GM12865 (cell line): ENCODE measurements at regions not wholly inside any gene's neighbourhood (a gene's known extent, or its start where the extent isn't known, plus 50 kb on each side); places are given as distances from the start of the nearest gene placed in this dataset.

Source experiments
- DNase-seq: peaks from one replicate; pipeline ENCODE4 v3.0.0; 2010; ENCODE audit warnings: low read depth
- H3K4me3 ChIP-seq: 2 replicates; pipeline ENCODE4 v1.5.1; 2011; ENCODE audit warnings: mild to moderate bottlenecking, low read depth, low read length, control low read depth
- CTCF ChIP-seq: IDR thresholded peaks from 2 replicates; pipeline ENCODE4 v1.5.1; 2011; ENCODE audit warnings: low read length, control low read depth, low read depth, inconsistent platforms; ENCODE audit not compliant: insufficient read depth; ENCODE audit errors: missing control alignments

- no peak for TF ChIP-seq CTCF
- H3K4me3 ChIP-seq: no peak overlapping the region
- DNase-seq: no peak
Measured at GRCh38 chr6:40082278-40083043, 148.2 kb upstream of the MOCS1 start.

- H3K4me3 ChIP-seq: no peak overlapping the region
- DNase-seq: no peak
- no peak for TF ChIP-seq CTCF
Measured at GRCh38 chr6:40077736-40078135, 143.5 kb upstream of the MOCS1 start.

GRCh38 chr6:40077315-40077714 lies 143.1 kb upstream of the MOCS1 start:
- DNase-seq: no peak
- H3K4me3 ChIP-seq: no peak overlapping the region
- TF ChIP-seq CTCF: no peak

DNA sequence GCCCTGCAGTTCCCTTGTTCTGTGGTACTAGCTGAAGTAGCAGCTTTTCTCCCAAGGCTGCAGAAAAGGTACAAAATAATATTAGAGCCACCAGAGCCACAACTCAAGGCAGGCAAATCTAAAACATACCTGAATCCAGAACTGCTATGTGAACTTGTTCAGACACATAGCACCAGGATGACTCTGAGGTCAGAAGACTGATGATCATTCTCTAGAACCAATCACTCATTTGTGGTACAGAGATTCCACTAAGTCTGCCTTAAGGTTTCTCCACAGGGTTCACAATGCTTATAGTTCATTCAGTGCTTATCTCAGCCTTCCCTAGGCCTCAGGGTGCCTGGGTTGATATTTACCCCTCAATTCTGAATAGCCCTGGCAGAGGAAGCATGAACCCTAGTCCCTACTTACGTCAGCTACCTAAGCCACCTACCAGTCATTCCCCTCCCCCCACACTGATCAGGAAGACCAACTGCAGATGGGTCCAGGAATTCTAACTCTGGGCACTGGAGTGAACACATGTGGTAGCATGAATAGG lies 140.9 kb upstream of the MOCS1 start:
- DNase-seq: no peak
- no peak for TF ChIP-seq CTCF

GRCh38 chr6:40074306-40075055 lies 140.2 kb upstream of the MOCS1 start:
- no peak for TF ChIP-seq CTCF
- DNase-seq: no peak
- H3K4me3 ChIP-seq: no peak overlapping the region

More for the DNA sequence above, 140.9 kb upstream of the MOCS1 start:
- no peak overlapping the region for H3K4me3 ChIP-seq

- no peak overlapping the region for H3K4me3 ChIP-seq
- no peak for TF ChIP-seq CTCF
- no peak for DNase-seq
Measured at GRCh38 chr6:40066372-40066771, 132.1 kb upstream of the MOCS1 start.
